ENCODE measurements at regions not wholly inside any gene's neighbourhood (a gene's known extent, or its start where the extent isn't known, plus 50 kb on each side); places are given as distances from the start of the nearest gene placed in this dataset.

DNA sequence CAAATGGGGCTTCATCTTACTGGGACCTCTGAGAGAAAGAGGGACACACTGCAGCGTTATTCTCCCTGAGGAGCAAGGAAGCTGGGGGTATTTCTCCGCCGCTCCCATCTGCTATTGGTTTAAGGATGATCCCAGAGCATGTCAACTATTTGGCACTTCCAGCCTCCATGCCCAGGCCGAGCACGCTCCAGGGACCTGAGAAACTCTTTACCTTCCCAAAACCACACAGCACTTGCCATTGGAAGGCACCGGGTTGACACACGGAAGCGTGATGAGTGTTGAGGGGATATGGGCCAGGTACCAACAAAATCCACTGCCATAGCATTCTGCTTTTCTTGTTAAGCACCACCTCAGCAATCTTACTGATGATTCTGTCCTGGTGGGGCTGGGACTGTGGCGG, 92.4 kb upstream of the SLC24A3 start:
- TF ChIP-seq, protein P1, sequence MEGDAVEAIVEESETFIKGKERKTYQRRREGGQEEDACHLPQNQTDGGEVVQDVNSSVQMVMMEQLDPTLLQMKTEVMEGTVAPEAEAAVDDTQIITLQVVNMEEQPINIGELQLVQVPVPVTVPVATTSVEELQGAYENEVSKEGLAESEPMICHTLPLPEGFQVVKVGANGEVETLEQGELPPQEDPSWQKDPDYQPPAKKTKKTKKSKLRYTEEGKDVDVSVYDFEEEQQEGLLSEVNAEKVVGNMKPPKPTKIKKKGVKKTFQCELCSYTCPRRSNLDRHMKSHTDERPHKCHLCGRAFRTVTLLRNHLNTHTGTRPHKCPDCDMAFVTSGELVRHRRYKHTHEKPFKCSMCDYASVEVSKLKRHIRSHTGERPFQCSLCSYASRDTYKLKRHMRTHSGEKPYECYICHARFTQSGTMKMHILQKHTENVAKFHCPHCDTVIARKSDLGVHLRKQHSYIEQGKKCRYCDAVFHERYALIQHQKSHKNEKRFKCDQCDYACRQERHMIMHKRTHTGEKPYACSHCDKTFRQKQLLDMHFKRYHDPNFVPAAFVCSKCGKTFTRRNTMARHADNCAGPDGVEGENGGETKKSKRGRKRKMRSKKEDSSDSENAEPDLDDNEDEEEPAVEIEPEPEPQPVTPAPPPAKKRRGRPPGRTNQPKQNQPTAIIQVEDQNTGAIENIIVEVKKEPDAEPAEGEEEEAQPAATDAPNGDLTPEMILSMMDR (IDR thresholded peaks at IDR 0.05), result no peak
- no peak for TF ChIP-seq POLR2A (IDR thresholded peaks at IDR 0.05)

Data from lower leg skin (tissue), 3 donors.